ENCODE measurements at regions not wholly inside any gene's neighbourhood (a gene's known extent, or its start where the extent isn't known, plus 50 kb on each side); places are given as distances from the start of the nearest gene placed in this dataset.

GRCh38 chr20:60313191-60313590 is 355.0 kb downstream of the CDH26 start:
- no peak for TF ChIP-seq RAD21 (IDR thresholded peaks at IDR 0.05; ENCODE audit: low read length)
- no peak for TF ChIP-seq POLR2A (IDR thresholded peaks at IDR 0.05; ENCODE audit: low read depth, low read length)
- TF ChIP-seq CTCF (conservative IDR thresholded peaks at IDR 0.05; ENCODE audit: low read depth, low read length) = no peak
- TF ChIP-seq CEBPB (IDR thresholded peaks at IDR 0.05; ENCODE audit: low read depth, low read length) = no peak
- TF ChIP-seq MXI1 (IDR thresholded peaks at IDR 0.05; ENCODE audit: borderline replicate concordance, low read depth, low read length) = no peak
- no peak for TF ChIP-seq RCOR1 (IDR thresholded peaks at IDR 0.05; ENCODE audit: insufficient replicate concordance, low read length)
- no peak for TF ChIP-seq MAZ (IDR thresholded peaks at IDR 0.05; ENCODE audit: borderline replicate concordance, low read depth, low read length)
- TF ChIP-seq BHLHE40 (IDR thresholded peaks at IDR 0.05; ENCODE audit: low read depth, low read length) = no peak
- TF ChIP-seq USF2 (IDR thresholded peaks at IDR 0.05; ENCODE audit: low read depth, low read length) = no peak
- no peak for TF ChIP-seq NFE2L2 (IDR thresholded peaks at IDR 0.05; ENCODE audit: low read depth, low read length)
- no peak for TF ChIP-seq RFX5 (IDR thresholded peaks at IDR 0.05; ENCODE audit: low read depth, low read length)
- TF ChIP-seq ELK1 (IDR thresholded peaks at IDR 0.05; ENCODE audit: borderline replicate concordance, low read depth, low read length) = no peak
- no peak for TF ChIP-seq MAFK (IDR thresholded peaks at IDR 0.05; ENCODE audit: low read depth, low read length)
